Keratinocyte (primary cell): ENCODE measurements at regions not wholly inside any gene's neighbourhood (a gene's known extent, or its start where the extent isn't known, plus 50 kb on each side); places are given as distances from the start of the nearest gene placed in this dataset.

ENCODE experiments used
- DNase-seq: peaks from one replicate; pipeline ENCODE4 v3.0.0-alpha.2; 2011; ENCODE audit warnings: low read depth, missing footprints, low spot score
- FAIRE-seq: peaks from 2 replicates; lab custom pipeline; 2011; peaks lifted over from hg19 to GRCh38; lab: Jason Lieb, UNC
- H2AFZ ChIP-seq: 2 replicates; pipeline ENCODE4 v1.6.0; 2012; ENCODE audit warnings: low read length, control low read depth, inconsistent platforms; ENCODE audit not compliant: control insufficient read depth
- H3K27ac ChIP-seq: 2 replicates; pipeline ENCODE4 v1.5.1; 2011; ENCODE audit warnings: low read length; ENCODE audit not compliant: control insufficient read depth, insufficient read depth
- H3K27me3 ChIP-seq: 3 replicates; pipeline ENCODE4 v1.6.0; 2011; ENCODE audit warnings: low read length; ENCODE audit not compliant: control insufficient read depth, insufficient read depth; ENCODE audit errors: extremely low read depth
- H3K36me3 ChIP-seq, 2 experiments: 2 replicates in 1 of 2; 3 replicates in 1 of 2; pipeline ENCODE4 v1.5.1; 2011; ENCODE audit warnings: low read length in 2 of 2, mild to moderate bottlenecking in 1 of 2; ENCODE audit not compliant: control insufficient read depth in 2 of 2, insufficient read depth in 2 of 2; ENCODE audit errors: extremely low read depth in 1 of 2
- H3K4me1 ChIP-seq: 3 replicates; pipeline ENCODE4 v1.5.1; 2011; ENCODE audit warnings: low read length; ENCODE audit not compliant: control insufficient read depth, insufficient read depth; ENCODE audit errors: extremely low read depth
- H3K4me2 ChIP-seq: 3 replicates; pipeline ENCODE4 v1.6.0; 2011; ENCODE audit warnings: low read depth, low read length; ENCODE audit not compliant: control insufficient read depth, insufficient read depth; ENCODE audit errors: extremely low read depth
- H3K4me3 ChIP-seq, 3 experiments: fragments of 200-600 bp in 1 of 3; sonication (generic) in 1 of 3; 2 replicates in 2 of 3; 3 replicates in 1 of 3; pipeline ENCODE4 v1.5.1; 2011 to 2016; ENCODE audit warnings: low read length in 3 of 3, mild to moderate bottlenecking in 3 of 3, control low read depth in 2 of 3, inconsistent platforms in 1 of 3, low read depth in 1 of 3, mixed read lengths in 1 of 3, mixed run types in 1 of 3, moderate library complexity in 1 of 3; ENCODE audit not compliant: control insufficient read depth in 2 of 3, insufficient read depth in 2 of 3; ENCODE audit errors: extremely low read depth in 1 of 3
- H3K79me2 ChIP-seq: 2 replicates; pipeline ENCODE4 v1.6.0; 2012; ENCODE audit warnings: low read length; ENCODE audit not compliant: control insufficient read depth, insufficient read depth
- H3K9ac ChIP-seq: 3 replicates; pipeline ENCODE4 v1.6.0; 2011; ENCODE audit warnings: low read length; ENCODE audit not compliant: control insufficient read depth, insufficient read depth; ENCODE audit errors: extremely low read depth
- H3K9me1 ChIP-seq: 3 replicates; pipeline ENCODE4 v1.6.0; 2011; ENCODE audit warnings: low read length; ENCODE audit not compliant: control insufficient read depth, insufficient read depth; ENCODE audit errors: extremely low read depth
- H3K9me3 ChIP-seq: 2 replicates; pipeline ENCODE4 v1.5.1; 2012; ENCODE audit warnings: low read depth, low read length; ENCODE audit not compliant: control insufficient read depth
- H4K20me1 ChIP-seq: 3 replicates; pipeline ENCODE4 v1.6.0; 2011; ENCODE audit warnings: low read length; ENCODE audit not compliant: control insufficient read depth, insufficient read depth; ENCODE audit errors: extremely low read depth
- EZH2 ChIP-seq: IDR thresholded peaks from one replicate; pipeline ENCODE4 v1.6.1; 2012; ENCODE audit warnings: inconsistent platforms, mild to moderate bottlenecking, low read length, moderate library complexity
- dilution Hi-C: fragments of 300-500 bp; cut with MboI; formaldehyde crosslinking; loops from one replicate; pipeline ENCODE4 v1.7.0; 2020; ENCODE audit warnings: low sequenced_read_pairs; ENCODE audit not compliant: extremely low pct_ligation_motif_present
- TF ChIP-seq, protein P1 (sequence below), 3 experiments: IDR thresholded peaks in 1 of 3; conservative IDR thresholded peaks in 1 of 3; optimal IDR thresholded peaks in 1 of 3; 2 replicates in 2 of 3; 3 replicates in 1 of 3; pipeline versions ENCODE3 to v1.5.1; 2011; ENCODE audit warnings: low read length in 3 of 3, mild to moderate bottlenecking in 3 of 3, moderate library complexity in 2 of 3, control low read depth in 1 of 3, inconsistent platforms in 1 of 3; ENCODE audit not compliant: insufficient read depth in 2 of 3; ENCODE audit errors: extremely low read depth in 1 of 3

DNA sequence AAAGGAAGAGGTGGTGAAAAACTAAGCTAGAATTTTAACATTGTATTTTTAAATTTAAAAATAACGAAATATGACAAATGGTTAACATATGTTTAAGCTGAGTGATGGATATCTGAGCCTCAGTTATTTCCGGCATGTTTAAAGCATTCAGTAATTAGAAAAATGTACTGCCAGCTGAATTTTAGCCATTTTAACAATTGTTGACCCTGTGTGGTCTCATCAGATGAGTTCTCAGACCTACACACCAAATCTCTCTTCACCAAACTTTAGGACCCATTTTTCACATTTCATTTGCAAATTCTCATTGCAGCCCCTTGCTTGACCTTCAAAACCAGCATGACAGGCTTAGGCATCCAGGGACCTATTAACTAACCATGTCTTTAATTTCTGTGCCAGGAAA is 91.5 kb upstream of the RGPD4 start:
- Histone ChIP-seq H2AFZ (no peak overlapping the region), H3K4me1 (peaks cover 4% of the 10 kb centered on the region), H3K4me2 (no peak overlapping the region), H3K27me3 (no peaks in the 10 kb centered on the region), H4K20me1 (no peaks in the 10 kb centered on the region), H3K4me3 (no peak overlapping the region), H3K9ac (no peak overlapping the region), H3K9me1 (no peaks in the 10 kb centered on the region), H3K27ac (no peak overlapping the region), H3K79me2 (no peaks in the 10 kb centered on the region), H3K9me3 (no peaks in the 10 kb centered on the region), H3K36me3 (no peaks in the 10 kb centered on the region)
- DNase-seq (no peak), FAIRE-seq (no peak)
- dilution Hi-C loops: no loop called here
- TF ChIP-seq EZH2: no peak
- TF ChIP-seq, protein P1, sequence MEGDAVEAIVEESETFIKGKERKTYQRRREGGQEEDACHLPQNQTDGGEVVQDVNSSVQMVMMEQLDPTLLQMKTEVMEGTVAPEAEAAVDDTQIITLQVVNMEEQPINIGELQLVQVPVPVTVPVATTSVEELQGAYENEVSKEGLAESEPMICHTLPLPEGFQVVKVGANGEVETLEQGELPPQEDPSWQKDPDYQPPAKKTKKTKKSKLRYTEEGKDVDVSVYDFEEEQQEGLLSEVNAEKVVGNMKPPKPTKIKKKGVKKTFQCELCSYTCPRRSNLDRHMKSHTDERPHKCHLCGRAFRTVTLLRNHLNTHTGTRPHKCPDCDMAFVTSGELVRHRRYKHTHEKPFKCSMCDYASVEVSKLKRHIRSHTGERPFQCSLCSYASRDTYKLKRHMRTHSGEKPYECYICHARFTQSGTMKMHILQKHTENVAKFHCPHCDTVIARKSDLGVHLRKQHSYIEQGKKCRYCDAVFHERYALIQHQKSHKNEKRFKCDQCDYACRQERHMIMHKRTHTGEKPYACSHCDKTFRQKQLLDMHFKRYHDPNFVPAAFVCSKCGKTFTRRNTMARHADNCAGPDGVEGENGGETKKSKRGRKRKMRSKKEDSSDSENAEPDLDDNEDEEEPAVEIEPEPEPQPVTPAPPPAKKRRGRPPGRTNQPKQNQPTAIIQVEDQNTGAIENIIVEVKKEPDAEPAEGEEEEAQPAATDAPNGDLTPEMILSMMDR (optimal IDR thresholded peaks at IDR 0.05 in 1 of 3, IDR thresholded peaks at IDR 0.05 in 1 of 3, conservative IDR thresholded peaks at IDR 0.05 in 1 of 3; ENCODE audit: extremely low read depth in 1 of 3, insufficient read depth in 2 of 3, low read length in 3 of 3): no peak

DNA sequence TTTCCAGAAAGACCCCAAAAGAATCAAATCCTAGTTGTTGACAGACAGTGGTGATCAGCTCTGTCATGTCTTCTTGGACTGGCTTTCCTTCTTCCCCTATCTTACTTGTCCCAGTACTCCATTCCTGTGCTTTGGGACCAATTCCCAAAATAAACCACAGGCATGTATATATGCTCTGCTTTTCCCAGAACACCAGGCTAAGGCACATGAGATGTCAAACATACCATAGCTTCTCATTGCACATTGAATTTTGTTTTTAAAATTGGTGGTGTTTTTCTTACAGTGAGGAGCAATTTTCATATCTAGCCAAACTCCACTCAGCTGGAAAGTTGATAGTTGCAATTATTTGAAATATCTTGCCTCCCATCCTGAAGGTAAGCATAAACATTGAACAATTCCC is 88.9 kb upstream of the RGPD4 start:
- Histone ChIP-seq H3K9me1 (no peaks in the 10 kb centered on the region), H3K9ac (no peak overlapping the region), H3K36me3 (no peaks in the 10 kb centered on the region), H3K27me3 (no peaks in the 10 kb centered on the region), H3K4me3 (no peak overlapping the region), H3K79me2 (no peaks in the 10 kb centered on the region), H2AFZ (no peak overlapping the region), H3K4me1 (no peaks in the 10 kb centered on the region), H3K4me2 (no peak overlapping the region), H4K20me1 (no peaks in the 10 kb centered on the region), H3K27ac (no peak overlapping the region), H3K9me3 (no peaks in the 10 kb centered on the region)
- FAIRE-seq (no peak), DNase-seq (no peak)
- dilution Hi-C loops: no loop called here
- TF ChIP-seq, protein P1 (optimal IDR thresholded peaks at IDR 0.05 in 1 of 3, IDR thresholded peaks at IDR 0.05 in 1 of 3, conservative IDR thresholded peaks at IDR 0.05 in 1 of 3; ENCODE audit: extremely low read depth in 1 of 3, insufficient read depth in 2 of 3, low read length in 3 of 3): no peak
- TF ChIP-seq EZH2: no peak
